ENCODE measurements at regions not wholly inside any gene's neighbourhood (a gene's known extent, or its start where the extent isn't known, plus 50 kb on each side); places are given as distances from the start of the nearest gene placed in this dataset.
"Not testable (repeated sequence)": the region's sequence is repeated elsewhere in the genome, so short reads cannot be mapped to it uniquely, and the experiment has no call there.

DNA sequence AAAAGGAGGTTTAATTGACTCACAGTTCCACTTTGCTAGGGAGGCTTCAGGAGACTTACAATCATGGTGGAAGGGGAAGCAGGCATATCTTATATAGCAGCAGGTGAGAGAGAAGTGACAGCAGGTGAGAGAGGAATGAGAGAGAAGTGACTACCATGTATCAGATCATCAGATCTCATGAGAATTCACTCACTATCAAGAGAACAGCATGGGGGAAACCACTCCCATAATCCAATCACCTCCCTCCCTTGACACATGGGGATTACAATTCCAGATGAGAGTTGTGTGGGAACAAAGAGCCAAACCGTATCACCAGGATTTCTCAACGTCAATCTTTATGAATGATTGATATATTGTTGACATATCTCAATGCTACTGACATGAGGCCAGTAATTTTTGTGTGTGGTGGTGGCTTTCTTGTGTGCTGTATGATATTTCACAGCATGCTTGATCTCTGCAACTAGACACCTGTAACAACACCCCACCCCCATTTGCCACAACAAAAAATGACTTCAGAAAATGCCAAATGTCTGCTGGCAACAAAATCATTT, 1470.9 kb upstream of the SEL1L start:
- no peak overlapping the region for H3K4me3 Mint-ChIP-seq (ENCODE audit: unreplicated experiment)
- no peak overlapping the region for H3K27ac Mint-ChIP-seq (ENCODE audit: low read depth, unreplicated experiment)
- peaks cover 8% of the 10 kb centered on the region for H3K9me3 Mint-ChIP-seq (ENCODE audit: unreplicated experiment)
- no peaks in the 10 kb centered on the region for H3K4me1 Mint-ChIP-seq (ENCODE audit: insufficient read depth, unreplicated experiment)
- no peak for DNase-seq (ENCODE audit: unreplicated experiment)
- no TSS peak for BruUV-seq (replicated peaks)
- intact Hi-C loops (cut with micrococcal nuclease), result no loop called here
- no peaks in the 10 kb centered on the region for H3K36me3 Mint-ChIP-seq (ENCODE audit: insufficient read depth, unreplicated experiment)
- ChIA-PET POLR2A (no interaction called here), CTCF (no interaction called here)
- TF ChIP-seq, protein P1, sequence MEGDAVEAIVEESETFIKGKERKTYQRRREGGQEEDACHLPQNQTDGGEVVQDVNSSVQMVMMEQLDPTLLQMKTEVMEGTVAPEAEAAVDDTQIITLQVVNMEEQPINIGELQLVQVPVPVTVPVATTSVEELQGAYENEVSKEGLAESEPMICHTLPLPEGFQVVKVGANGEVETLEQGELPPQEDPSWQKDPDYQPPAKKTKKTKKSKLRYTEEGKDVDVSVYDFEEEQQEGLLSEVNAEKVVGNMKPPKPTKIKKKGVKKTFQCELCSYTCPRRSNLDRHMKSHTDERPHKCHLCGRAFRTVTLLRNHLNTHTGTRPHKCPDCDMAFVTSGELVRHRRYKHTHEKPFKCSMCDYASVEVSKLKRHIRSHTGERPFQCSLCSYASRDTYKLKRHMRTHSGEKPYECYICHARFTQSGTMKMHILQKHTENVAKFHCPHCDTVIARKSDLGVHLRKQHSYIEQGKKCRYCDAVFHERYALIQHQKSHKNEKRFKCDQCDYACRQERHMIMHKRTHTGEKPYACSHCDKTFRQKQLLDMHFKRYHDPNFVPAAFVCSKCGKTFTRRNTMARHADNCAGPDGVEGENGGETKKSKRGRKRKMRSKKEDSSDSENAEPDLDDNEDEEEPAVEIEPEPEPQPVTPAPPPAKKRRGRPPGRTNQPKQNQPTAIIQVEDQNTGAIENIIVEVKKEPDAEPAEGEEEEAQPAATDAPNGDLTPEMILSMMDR (IDR thresholded peaks at IDR 0.05; ENCODE audit: unreplicated experiment), result no peak
- H3K27me3 Mint-ChIP-seq (ENCODE audit: insufficient read depth, unreplicated experiment), result no peaks in the 10 kb centered on the region

DNA sequence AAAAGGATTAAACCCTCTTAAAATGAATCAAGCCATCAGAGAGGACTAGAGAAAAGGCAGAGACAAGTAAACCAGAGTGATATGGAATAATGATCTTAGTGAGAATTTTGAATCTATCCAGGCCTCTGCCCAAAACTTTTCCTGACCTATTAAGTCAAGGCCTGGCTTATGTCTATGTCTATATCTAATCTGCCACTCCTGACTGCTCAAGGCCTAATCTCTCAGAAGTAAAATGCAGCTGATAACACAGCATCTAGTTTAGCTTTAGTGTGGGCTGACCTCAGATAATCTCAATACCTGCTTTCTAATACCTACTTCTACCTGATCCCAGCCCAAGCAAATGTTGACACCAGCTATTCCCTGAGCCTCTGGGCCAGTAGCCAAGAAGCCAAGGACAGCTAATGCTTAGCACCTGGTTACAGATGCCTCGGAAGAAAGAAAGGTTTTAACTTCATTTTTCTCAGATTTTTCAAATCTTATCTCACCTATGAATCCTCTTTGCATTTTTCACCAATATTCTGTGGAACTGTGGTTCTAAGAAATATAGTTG, 1472.5 kb upstream of the SEL1L start:
- Mint-ChIP-seq H3K27ac (ENCODE audit: low read depth, unreplicated experiment) (no peak overlapping the region), H3K36me3 (ENCODE audit: insufficient read depth, unreplicated experiment) (no peaks in the 10 kb centered on the region), H3K27me3 (ENCODE audit: insufficient read depth, unreplicated experiment) (no peaks in the 10 kb centered on the region), H3K4me1 (ENCODE audit: insufficient read depth, unreplicated experiment) (no peaks in the 10 kb centered on the region), H3K9me3 (ENCODE audit: unreplicated experiment) (peaks cover 15% of the 10 kb centered on the region), H3K4me3 (ENCODE audit: unreplicated experiment) (no peak overlapping the region)
- ChIA-PET POLR2A (interaction anchor here (0.5 to 0.7 kb wide), 2 partner anchors 211 to 1132 kb away, joined by 3 read pairs; no protein-coding TSS in a partner anchor), CTCF (interaction anchor here (0.6 kb wide), 1 partner anchor 1379 kb away, joined by 3 read pairs; no protein-coding TSS in a partner anchor)
- intact Hi-C loops (cut with micrococcal nuclease), result no loop called here
- DNase-seq (ENCODE audit: unreplicated experiment), result peak; percentile 10
- BruUV-seq (replicated peaks), result no TSS peak
- TF ChIP-seq, protein P1 (IDR thresholded peaks at IDR 0.05; ENCODE audit: unreplicated experiment), result no peak

DNA sequence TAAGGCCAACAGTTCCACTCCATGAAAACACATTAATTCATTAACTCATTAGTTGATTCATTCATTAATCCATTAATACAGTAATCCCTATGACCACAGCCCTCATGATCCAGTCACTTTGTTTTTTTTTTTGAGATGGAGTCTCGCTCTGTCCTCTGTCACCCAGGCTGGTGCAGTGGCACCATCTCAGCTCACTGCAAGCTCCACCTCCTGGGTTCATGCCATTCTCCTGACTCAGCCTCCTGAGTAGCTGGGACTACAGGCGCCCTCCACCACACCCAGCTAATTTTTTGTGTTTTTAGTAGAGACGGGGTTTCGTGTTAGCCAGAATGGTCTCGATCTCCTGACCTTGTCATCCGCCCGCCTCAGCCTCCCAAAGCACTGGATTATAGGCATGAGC, 1473.4 kb upstream of the SEL1L start:
- CTCF ChIA-PET, result interaction anchor here (0.6 to 1.6 kb wide), 4 partner anchors 8 to 1380 kb away, joined by 3 to 5 read pairs (median 4); no protein-coding TSS in a partner anchor
- H3K27me3 Mint-ChIP-seq (ENCODE audit: insufficient read depth, unreplicated experiment); intact Hi-C loops (cut with micrococcal nuclease); H3K4me3 Mint-ChIP-seq (ENCODE audit: unreplicated experiment); H3K27ac Mint-ChIP-seq (ENCODE audit: low read depth, unreplicated experiment); H3K4me1 Mint-ChIP-seq (ENCODE audit: insufficient read depth, unreplicated experiment); BruUV-seq (replicated peaks); POLR2A ChIA-PET; H3K36me3 Mint-ChIP-seq (ENCODE audit: insufficient read depth, unreplicated experiment); DNase-seq (ENCODE audit: unreplicated experiment): not testable (repeated sequence)
- peaks cover 15% of the 10 kb centered on the region for H3K9me3 Mint-ChIP-seq (ENCODE audit: unreplicated experiment)

DNA sequence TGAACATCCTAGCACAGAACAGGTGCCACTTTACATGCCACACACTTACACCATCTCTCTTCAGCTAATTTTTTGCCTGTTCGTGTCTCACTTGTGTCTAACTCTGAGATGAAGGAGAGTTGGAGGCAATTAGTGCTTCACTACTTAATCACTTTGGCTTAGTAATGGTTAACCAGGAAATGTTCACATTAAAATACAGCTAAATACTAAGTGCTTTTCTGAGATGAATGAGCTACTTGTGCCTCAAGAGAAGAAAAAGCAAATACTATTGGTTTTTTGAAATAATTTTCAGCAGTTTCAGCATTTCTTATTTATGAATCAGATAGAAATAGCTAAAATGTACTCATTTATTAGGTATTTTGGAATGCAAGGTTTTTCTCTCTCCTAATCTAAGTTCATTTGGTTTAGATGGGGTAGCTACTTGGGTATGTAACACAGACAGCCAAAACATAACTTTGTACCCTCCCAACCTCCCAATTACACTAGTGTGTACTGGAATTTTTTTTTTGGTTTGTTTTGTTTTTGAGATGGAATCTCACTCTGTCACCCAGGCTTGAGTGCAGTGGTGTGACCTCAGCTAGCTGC, 1474.1 kb upstream of the SEL1L start:
- Mint-ChIP-seq H3K9me3 (ENCODE audit: unreplicated experiment) (peaks cover 15% of the 10 kb centered on the region), H3K4me3 (ENCODE audit: unreplicated experiment) (no peak overlapping the region), H3K4me1 (ENCODE audit: insufficient read depth, unreplicated experiment) (no peaks in the 10 kb centered on the region), H3K36me3 (ENCODE audit: insufficient read depth, unreplicated experiment) (no peaks in the 10 kb centered on the region), H3K27ac (ENCODE audit: low read depth, unreplicated experiment) (no peak overlapping the region), H3K27me3 (ENCODE audit: insufficient read depth, unreplicated experiment) (no peaks in the 10 kb centered on the region)
- TF ChIP-seq, protein P1 (IDR thresholded peaks at IDR 0.05; ENCODE audit: unreplicated experiment), result no peak
- no TSS peak for BruUV-seq (replicated peaks)
- DNase-seq (ENCODE audit: unreplicated experiment), result no peak
- ChIA-PET POLR2A (interaction anchor here (0.6 kb wide), 1 partner anchor 716 kb away, joined by 3 read pairs; no protein-coding TSS in a partner anchor), CTCF (interaction anchor here (0.6 to 1.6 kb wide), 7 partner anchors 8 to 764 kb away, joined by 3 to 5 read pairs (median 4); no protein-coding TSS in a partner anchor)
- intact Hi-C loops (cut with micrococcal nuclease), result no loop called here
